ENCODE measurements at regions not wholly inside any gene's neighbourhood (a gene's known extent, or its start where the extent isn't known, plus 50 kb on each side); places are given as distances from the start of the nearest gene placed in this dataset.

GRCh38 chr14:80110721-80111120, 100.6 kb downstream of the DIO2 start:
- H3K4me3 ChIP-seq (ENCODE audit: low read length) = no peak overlapping the region
- TF ChIP-seq, protein P1, sequence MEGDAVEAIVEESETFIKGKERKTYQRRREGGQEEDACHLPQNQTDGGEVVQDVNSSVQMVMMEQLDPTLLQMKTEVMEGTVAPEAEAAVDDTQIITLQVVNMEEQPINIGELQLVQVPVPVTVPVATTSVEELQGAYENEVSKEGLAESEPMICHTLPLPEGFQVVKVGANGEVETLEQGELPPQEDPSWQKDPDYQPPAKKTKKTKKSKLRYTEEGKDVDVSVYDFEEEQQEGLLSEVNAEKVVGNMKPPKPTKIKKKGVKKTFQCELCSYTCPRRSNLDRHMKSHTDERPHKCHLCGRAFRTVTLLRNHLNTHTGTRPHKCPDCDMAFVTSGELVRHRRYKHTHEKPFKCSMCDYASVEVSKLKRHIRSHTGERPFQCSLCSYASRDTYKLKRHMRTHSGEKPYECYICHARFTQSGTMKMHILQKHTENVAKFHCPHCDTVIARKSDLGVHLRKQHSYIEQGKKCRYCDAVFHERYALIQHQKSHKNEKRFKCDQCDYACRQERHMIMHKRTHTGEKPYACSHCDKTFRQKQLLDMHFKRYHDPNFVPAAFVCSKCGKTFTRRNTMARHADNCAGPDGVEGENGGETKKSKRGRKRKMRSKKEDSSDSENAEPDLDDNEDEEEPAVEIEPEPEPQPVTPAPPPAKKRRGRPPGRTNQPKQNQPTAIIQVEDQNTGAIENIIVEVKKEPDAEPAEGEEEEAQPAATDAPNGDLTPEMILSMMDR (conservative IDR thresholded peaks at IDR 0.05) = no peak

DNA sequence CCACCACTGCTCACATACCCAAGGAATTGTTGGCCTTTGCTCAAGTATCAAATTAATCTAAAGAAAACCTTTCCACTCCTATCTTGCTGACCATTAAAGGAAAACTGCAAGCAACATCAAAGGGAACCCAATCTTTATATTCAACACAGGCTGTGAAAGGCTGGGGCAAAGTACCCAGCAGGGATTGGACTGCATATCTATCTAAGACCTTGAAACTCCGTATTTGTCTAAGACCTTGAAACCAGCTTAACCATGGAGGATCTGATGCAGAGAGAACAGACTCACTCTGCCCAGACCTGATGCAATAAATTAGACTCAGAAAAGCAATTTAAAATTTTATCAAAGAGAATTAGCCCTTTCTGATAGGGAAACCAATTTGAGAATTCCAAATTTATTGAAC, 102.2 kb downstream of the DIO2 start:
- no peaks in the 10 kb centered on the region for H3K36me3 ChIP-seq (ENCODE audit: control insufficient read depth, insufficient read depth, low read length)
- no peaks in the 10 kb centered on the region for H3K4me1 Mint-ChIP-seq
- H3K4me3 Mint-ChIP-seq = no peak overlapping the region
- H3K36me3 Mint-ChIP-seq (ENCODE audit: low read depth) = no peaks in the 10 kb centered on the region
- TF ChIP-seq, protein P1 (conservative IDR thresholded peaks at IDR 0.05) = no peak
- H3K27ac ChIP-seq (ENCODE audit: low read depth, low read length) = no peak overlapping the region
- H3K27ac Mint-ChIP-seq = no peak overlapping the region
- no peaks in the 10 kb centered on the region for H3K9me3 ChIP-seq (ENCODE audit: control insufficient read depth, low read length)
- H3K4me3 ChIP-seq (ENCODE audit: low read length) = no peak overlapping the region
- no peaks in the 10 kb centered on the region for H3K27me3 Mint-ChIP-seq (ENCODE audit: insufficient read depth)
- no peak for DNase-seq
- H3K4me1 ChIP-seq (ENCODE audit: control insufficient read depth, insufficient read depth, low read length) = no peaks in the 10 kb centered on the region
- H3K9me3 Mint-ChIP-seq = no peaks in the 10 kb centered on the region
- 92 to 100% methylated on average over 1 of the region's 1 CpG for WGBS, 2 experiments (ENCODE audit: insufficient coverage in 1 of 2, insufficient read length in 1 of 2)
- H3K27me3 ChIP-seq (ENCODE audit: control insufficient read depth, insufficient read depth, low read length, poor library complexity, severe bottlenecking) = no peaks in the 10 kb centered on the region
- no peak overlapping the region for H3K9ac ChIP-seq (ENCODE audit: extremely low read depth, low read length, poor library complexity, severe bottlenecking)

More at GRCh38 chr14:80110721-80111120, 100.6 kb downstream of the DIO2 start:
- H3K9me3 Mint-ChIP-seq = no peaks in the 10 kb centered on the region
- no peaks in the 10 kb centered on the region for H3K27me3 Mint-ChIP-seq (ENCODE audit: insufficient read depth)
- no peaks in the 10 kb centered on the region for H3K27me3 ChIP-seq (ENCODE audit: control insufficient read depth, insufficient read depth, low read length, poor library complexity, severe bottlenecking)
- H3K27ac Mint-ChIP-seq = no peak overlapping the region
- no peak overlapping the region for H3K9ac ChIP-seq (ENCODE audit: extremely low read depth, low read length, poor library complexity, severe bottlenecking)
- H3K36me3 Mint-ChIP-seq (ENCODE audit: low read depth) = no peaks in the 10 kb centered on the region
- no peaks in the 10 kb centered on the region for H3K4me1 ChIP-seq (ENCODE audit: control insufficient read depth, insufficient read depth, low read length)
- H3K4me3 Mint-ChIP-seq = no peak overlapping the region
- WGBS, 2 experiments (ENCODE audit: insufficient coverage in 1 of 2, insufficient read length in 1 of 2) = 87 to 94% methylated on average over 2 to 6 of the region's 6 CpGs
- H3K36me3 ChIP-seq (ENCODE audit: control insufficient read depth, insufficient read depth, low read length) = no peaks in the 10 kb centered on the region
- no peak overlapping the region for H3K27ac ChIP-seq (ENCODE audit: low read depth, low read length)
- no peaks in the 10 kb centered on the region for H3K9me3 ChIP-seq (ENCODE audit: control insufficient read depth, low read length)
- H3K4me1 Mint-ChIP-seq = no peaks in the 10 kb centered on the region
- no peak for DNase-seq

- H3K4me3 ChIP-seq (ENCODE audit: low read length) = no peak overlapping the region
- no peaks in the 10 kb centered on the region for H3K36me3 ChIP-seq (ENCODE audit: control insufficient read depth, insufficient read depth, low read length)
- Mint-ChIP-seq H3K27me3 (ENCODE audit: insufficient read depth) (no peaks in the 10 kb centered on the region), H3K36me3 (ENCODE audit: low read depth) (no peaks in the 10 kb centered on the region), H3K9me3 (no peaks in the 10 kb centered on the region), H3K27ac (no peak overlapping the region), H3K4me3 (no peak overlapping the region), H3K4me1 (no peaks in the 10 kb centered on the region)
- 83 to 88% methylated on average over 1 to 2 of the region's 2 CpGs for WGBS, 2 experiments (ENCODE audit: insufficient coverage in 1 of 2, insufficient read length in 1 of 2)
- no peaks in the 10 kb centered on the region for H3K4me1 ChIP-seq (ENCODE audit: control insufficient read depth, insufficient read depth, low read length)
- no peak overlapping the region for H3K9ac ChIP-seq (ENCODE audit: extremely low read depth, low read length, poor library complexity, severe bottlenecking)
- no peak overlapping the region for H3K27ac ChIP-seq (ENCODE audit: low read depth, low read length)
- no peak for DNase-seq
- no peaks in the 10 kb centered on the region for H3K27me3 ChIP-seq (ENCODE audit: control insufficient read depth, insufficient read depth, low read length, poor library complexity, severe bottlenecking)
- no peaks in the 10 kb centered on the region for H3K9me3 ChIP-seq (ENCODE audit: control insufficient read depth, low read length)
- TF ChIP-seq, protein P1 (conservative IDR thresholded peaks at IDR 0.05) = no peak
Observed at GRCh38 chr14:80108430-80108829, 102.9 kb downstream of the DIO2 start.

Data from endodermal cell (in vitro differentiated cells).